Adrenal gland (tissue), 9 donors: ENCODE measurements at regions not wholly inside any gene's neighbourhood (a gene's known extent, or its start where the extent isn't known, plus 50 kb on each side); places are given as distances from the start of the nearest gene placed in this dataset.
"Not testable (repeated sequence)": the region's sequence is repeated elsewhere in the genome, so short reads cannot be mapped to it uniquely, and the experiment has no call there.

ENCODE experiments used
- DNase-seq, 7 donors: peaks; one replicate each; pipeline ENCODE4 v3.0.0-alpha.2; 2019 to 2020
- H3K27ac ChIP-seq, 5 donors: fragments of 200-600 bp; sonication (generic) in 4 of 5; 1 replicate in 3 of 5; 2 replicates in 2 of 5; pipeline versions ENCODE4 v1.5.1 to v1.8.0; 2016 to 2020; ENCODE audit warnings: mild to moderate bottlenecking in 1 of 5
- H3K27me3 ChIP-seq: fragments of 200-600 bp; 2 replicates; pipeline ENCODE4 v1.8.0; 2021
- H3K36me3 ChIP-seq, 2 donors: fragments of 200-600 bp; replicated peaks in 1 of 2; 1 replicate in 1 of 2; 2 replicates in 1 of 2; pipeline versions ENCODE4 v1.5.1 to v1.8.0; 2018 to 2022
- H3K4me1 ChIP-seq, 2 donors: fragments of 200-600 bp; replicated peaks in 1 of 2; 1 replicate in 1 of 2; 2 replicates in 1 of 2; pipeline versions ENCODE4 v1.5.1 to v1.8.0; 2018 to 2021
- H3K4me3 ChIP-seq, 4 donors: fragments of 200-600 bp; sonication (generic) in 3 of 4; one replicate each; pipeline ENCODE4 v1.5.1; 2016 to 2018
- H3K9me3 ChIP-seq, 3 donors: fragments of 200-600 bp; sonication (generic) in 1 of 3; replicated peaks in 1 of 3; 1 replicate in 2 of 3; 2 replicates in 1 of 3; pipeline versions ENCODE4 v1.5.1 to v1.8.0; 2016 to 2021
- CTCF ChIP-seq, 6 experiments: fragments of 450-650 bp in 4 of 6; fragments of 200-600 bp in 2 of 6; sonication (generic) in 1 of 6; IDR thresholded peaks; 1 replicate in 5 of 6; 2 replicates in 1 of 6; pipeline versions ENCODE4 v1.5.1 to v1.8.0; 2016 to 2021; ENCODE audit warnings: antibody characterized with exemption in 6 of 6, mild to moderate bottlenecking in 2 of 6, moderate library complexity in 1 of 6
- POLR2A ChIP-seq, 2 donors: fragments of 450-650 bp; IDR thresholded peaks; one replicate each; pipeline ENCODE4 v1.6.1; 2017; ENCODE audit warnings: antibody characterized with exemption in 2 of 2, mild to moderate bottlenecking in 2 of 2, moderate library complexity in 1 of 2
- WGBS, 4 donors: extraction: QIAGEN DNeasy Blood & Tissue Kit in 2 of 4; methylation state at CpG; one replicate each; pipeline versions ENCODE4 v1.1.5 to v1.1.7; 2013 to 2017; 5-methylcytosine and 5-hydroxymethylcytosine counted together
- intact Hi-C, 2 donors: fragments of 100-400 bp; cut with DNase I; formaldehyde crosslinking; loops; one replicate each; pipeline versions ENCODE4 v1.14.1 to v1.15.0; 2022 to 2023
- donor health status: healthy with polysubstance abuse.
- donor health status: Bipolar disorder and iron deficiency.
- donor health status: DM: yes; HTN: yes; CAD: no.
- donor health status: DM: no; HTN: no; CAD: no.
- donor health status: DM: no; HTN: no; CAD: no.

- WGBS, 4 donors: 86 to 97% (median 92%) methylated on average over 8 to 11 of the region's 11 CpGs
- H3K36me3 ChIP-seq: no peaks in the 10 kb centered on the region
These were observed 303.6 kb downstream of the NDUFA10 start for GRCh38 chr2:239721531-239721930.

GRCh38 chr2:239720361-239721360 lies 304.5 kb downstream of the NDUFA10 start:
- peak in 4 of 7 donors; percentile 9 to 35 (median 13) for DNase-seq
- Histone ChIP-seq H3K36me3 (no peaks in the 10 kb centered on the region), H3K9me3 (no peaks in the 10 kb centered on the region), H3K27me3 (no peaks in the 10 kb centered on the region), H3K4me1 (peaks cover 0 to 4% of the 10 kb centered on the region in 2 donors), H3K4me3 (no peak overlapping the region), H3K27ac (no peak overlapping the region)
- no peak for TF ChIP-seq POLR2A (IDR thresholded peaks at IDR 0.05)
- TF ChIP-seq CTCF (IDR thresholded peaks at IDR 0.05): no peak
- 86 to 91% (median 88%) methylated on average over 22 to 27 of the region's 27 CpGs for WGBS, 4 donors
- intact Hi-C loops: no loop called here

More at GRCh38 chr2:239721531-239721930, 303.6 kb downstream of the NDUFA10 start:
- H3K4me1 ChIP-seq: peaks cover 0 to 4% of the 10 kb centered on the region in 2 donors
- no peak overlapping the region for H3K4me3 ChIP-seq
- H3K27me3 ChIP-seq: no peaks in the 10 kb centered on the region
- DNase-seq: peak in 3 of 7 donors; percentile 10 to 13 (median 10)
- intact Hi-C loops: no loop called here
- H3K27ac ChIP-seq: no peak overlapping the region
- no peaks in the 10 kb centered on the region for H3K9me3 ChIP-seq
- TF ChIP-seq CTCF (IDR thresholded peaks at IDR 0.05): no peak
- TF ChIP-seq POLR2A (IDR thresholded peaks at IDR 0.05): no peak

GRCh38 chr2:239719791-239720360 lies 305.3 kb downstream of the NDUFA10 start:
- WGBS, 4 donors: 90 to 100% (median 96%) methylated on average over 3 to 9 of the region's 9 CpGs
- H3K27me3 ChIP-seq: no peaks in the 10 kb centered on the region
- peaks cover 0 to 4% of the 10 kb centered on the region in 2 donors for H3K4me1 ChIP-seq
- peak in 4 of 7 donors; percentile 0 to 24 (median 12) for DNase-seq
- H3K36me3 ChIP-seq: no peaks in the 10 kb centered on the region
- no peak for TF ChIP-seq CTCF (IDR thresholded peaks at IDR 0.05)
- TF ChIP-seq POLR2A (IDR thresholded peaks at IDR 0.05): no peak
- no peak overlapping the region for H3K27ac ChIP-seq
- H3K9me3 ChIP-seq: no peaks in the 10 kb centered on the region
- intact Hi-C loops: no loop called here
- H3K4me3 ChIP-seq: no peak overlapping the region

- intact Hi-C loops, H3K27me3 ChIP-seq, H3K4me1 ChIP-seq, H3K4me3 ChIP-seq, H3K36me3 ChIP-seq, H3K9me3 ChIP-seq, H3K27ac ChIP-seq: not testable (repeated sequence)
- WGBS, 4 donors: 69 to 87% (median 82%) methylated on average over 6 of the region's 6 CpGs
- peak in 2 of 7 donors; percentile 10 to 18 for DNase-seq
These were observed 306.2 kb downstream of the NDUFA10 start for GRCh38 chr2:239718991-239719390.
